Osteocyte (in vitro differentiated cells): ENCODE measurements at regions not wholly inside any gene's neighbourhood (a gene's known extent, or its start where the extent isn't known, plus 50 kb on each side); places are given as distances from the start of the nearest gene placed in this dataset.
"Not testable (repeated sequence)": the region's sequence is repeated elsewhere in the genome, so short reads cannot be mapped to it uniquely, and the experiment has no call there.

Source experiments
- DNase-seq: peaks from one replicate; pipeline ENCODE4 v3.0.0; 2021; ENCODE audit warnings: mixed read lengths; ENCODE audit not compliant: unreplicated experiment; ENCODE audit errors: extremely low spot score
- H3K27ac Mint-ChIP-seq: one replicate; pipeline ENCODE4 v1.8.0; 2021; ENCODE audit warnings: mild to moderate bottlenecking, mixed read lengths; ENCODE audit not compliant: unreplicated experiment
- H3K27me3 Mint-ChIP-seq: one replicate; pipeline ENCODE4 v1.8.0; 2021; ENCODE audit warnings: mixed read lengths; ENCODE audit not compliant: unreplicated experiment
- H3K36me3 Mint-ChIP-seq: one replicate; pipeline ENCODE4 v1.8.0; 2021; ENCODE audit warnings: mixed read lengths; ENCODE audit not compliant: unreplicated experiment
- H3K4me1 Mint-ChIP-seq: one replicate; pipeline ENCODE4 v1.8.0; 2021; ENCODE audit warnings: mixed read lengths; ENCODE audit not compliant: unreplicated experiment
- H3K4me3 Mint-ChIP-seq: one replicate; pipeline ENCODE4 v1.8.0; 2021; ENCODE audit warnings: mild to moderate bottlenecking, moderate library complexity, mixed read lengths; ENCODE audit not compliant: unreplicated experiment
- H3K9me3 Mint-ChIP-seq: one replicate; pipeline ENCODE4 v1.8.0; 2021; ENCODE audit warnings: mixed read lengths; ENCODE audit not compliant: unreplicated experiment
- CTCF ChIP-seq: fragments of 200-600 bp; sonication (generic); IDR thresholded peaks from 2 replicates; pipeline ENCODE4 v1.5.0; 2021; ENCODE audit warnings: antibody characterized with exemption, mild to moderate bottlenecking, moderate library complexity

GRCh38 chr11:134658481-134659225 lies 246.6 kb upstream of the B3GAT1 start:
- Mint-ChIP-seq H3K4me3 (no peak overlapping the region), H3K9me3 (peaks cover 10% of the 10 kb centered on the region), H3K36me3 (no peaks in the 10 kb centered on the region), H3K27me3 (no peaks in the 10 kb centered on the region), H3K4me1 (no peaks in the 10 kb centered on the region), H3K27ac (no peak overlapping the region)
- no peak for TF ChIP-seq CTCF
- peak; percentile 70 for DNase-seq

GRCh38 chr11:134657631-134658030 lies 245.6 kb upstream of the B3GAT1 start:
- H3K36me3 Mint-ChIP-seq, result no peaks in the 10 kb centered on the region
- H3K27ac Mint-ChIP-seq, result no peak overlapping the region
- H3K9me3 Mint-ChIP-seq, result peaks cover 10% of the 10 kb centered on the region
- DNase-seq, result peak; percentile 69
- no peaks in the 10 kb centered on the region for H3K27me3 Mint-ChIP-seq
- no peak for TF ChIP-seq CTCF
- H3K4me3 Mint-ChIP-seq, result no peak overlapping the region
- no peaks in the 10 kb centered on the region for H3K4me1 Mint-ChIP-seq

- peak; percentile 78 for DNase-seq
- Mint-ChIP-seq H3K4me3 (no peak overlapping the region), H3K9me3 (peaks cover 10% of the 10 kb centered on the region), H3K27me3 (no peaks in the 10 kb centered on the region), H3K4me1 (no peaks in the 10 kb centered on the region), H3K36me3 (no peaks in the 10 kb centered on the region), H3K27ac (no peak overlapping the region)
- no peak for TF ChIP-seq CTCF
These were observed 245.0 kb upstream of the B3GAT1 start for GRCh38 chr11:134656861-134657540.

GRCh38 chr11:134656086-134656840 lies 244.2 kb upstream of the B3GAT1 start:
- not testable (repeated sequence) for H3K36me3 Mint-ChIP-seq, H3K4me1 Mint-ChIP-seq, H3K27ac Mint-ChIP-seq, H3K4me3 Mint-ChIP-seq, H3K27me3 Mint-ChIP-seq
- peaks cover 10% of the 10 kb centered on the region for H3K9me3 Mint-ChIP-seq
- DNase-seq, result peak; percentile 71

GRCh38 chr11:134655189-134655989 lies 243.3 kb upstream of the B3GAT1 start:
- H3K36me3 Mint-ChIP-seq, result no peaks in the 10 kb centered on the region
- peaks cover 4% of the 10 kb centered on the region for H3K9me3 Mint-ChIP-seq
- H3K27ac Mint-ChIP-seq, result no peak overlapping the region
- no peaks in the 10 kb centered on the region for H3K4me1 Mint-ChIP-seq
- TF ChIP-seq CTCF, result no peak
- peaks cover under 1% of the 10 kb centered on the region for H3K27me3 Mint-ChIP-seq
- DNase-seq, result peak; percentile 81
- no peak overlapping the region for H3K4me3 Mint-ChIP-seq
